Natural killer cell (primary cell): ENCODE measurements at regions not wholly inside any gene's neighbourhood (a gene's known extent, or its start where the extent isn't known, plus 50 kb on each side); places are given as distances from the start of the nearest gene placed in this dataset.

ENCODE experiments used
- ATAC-seq, 3 donors: fragments of 150-1000 bp in 2 of 3; fragments of 200-7000 bp in 1 of 3; cut with Tn5 transposase; 1 replicate in 1 of 3; 2 replicates in 2 of 3; pipeline ENCODE4 v1.10.0; 2021; ENCODE audit warnings: mild to moderate bottlenecking in 2 of 3, moderate library complexity in 2 of 3
- DNase-seq, 2 donors: peaks; one replicate each; pipeline versions ENCODE4 v3.0.0 to v3.0.0-alpha.2; 2013 to 2021; ENCODE audit warnings: mixed read lengths in 1 of 2
- H3K27ac ChIP-seq: one replicate; pipeline ENCODE4 v1.5.1; 2013; ENCODE audit warnings: mild to moderate bottlenecking, low read length
- H3K27me3 ChIP-seq: one replicate; pipeline ENCODE4 v1.6.1; 2013; ENCODE audit warnings: low read length; ENCODE audit not compliant: control insufficient read depth, insufficient read depth
- H3K36me3 ChIP-seq: one replicate; pipeline ENCODE4 v1.6.1; 2013; ENCODE audit warnings: low read length; ENCODE audit not compliant: control insufficient read depth, insufficient read depth
- H3K4me1 ChIP-seq: one replicate; pipeline ENCODE4 v1.6.1; 2013; ENCODE audit warnings: low read length; ENCODE audit not compliant: control insufficient read depth, insufficient read depth
- H3K4me3 ChIP-seq: one replicate; pipeline ENCODE4 v1.5.1; 2013; ENCODE audit warnings: low read length
- H3K9me3 ChIP-seq: one replicate; pipeline ENCODE4 v1.6.1; 2013; ENCODE audit warnings: low read length; ENCODE audit not compliant: control insufficient read depth, insufficient read depth
- H3K27ac Mint-ChIP-seq, 2 donors: one replicate each; pipeline ENCODE4 v1.8.0; 2022; ENCODE audit warnings: mild to moderate bottlenecking in 2 of 2, mixed read lengths in 2 of 2, moderate library complexity in 1 of 2
- H3K27me3 Mint-ChIP-seq, 2 donors: one replicate each; pipeline ENCODE4 v1.8.0; 2022; ENCODE audit warnings: low read depth in 2 of 2, mixed read lengths in 2 of 2
- H3K36me3 Mint-ChIP-seq: one replicate; pipeline ENCODE4 v1.8.0; 2022; ENCODE audit warnings: mixed read lengths
- H3K4me1 Mint-ChIP-seq, 2 donors: one replicate each; pipeline ENCODE4 v1.8.0; 2022; ENCODE audit warnings: mixed read lengths in 2 of 2
- H3K4me3 Mint-ChIP-seq: one replicate; pipeline ENCODE4 v1.8.0; 2022; ENCODE audit warnings: mild to moderate bottlenecking, moderate library complexity, mixed read lengths
- H3K9me3 Mint-ChIP-seq, 2 donors: one replicate each; pipeline ENCODE4 v1.8.0; 2022; ENCODE audit warnings: mixed read lengths in 2 of 2
- WGBS: methylation state at CpG from one replicate; pipeline ENCODE4 v1.1.7; 2013; ENCODE audit warnings: missing lambda C conversion rate; ENCODE audit not compliant: insufficient coverage; 5-methylcytosine and 5-hydroxymethylcytosine counted together
- intact Hi-C: fragments of 100-400 bp; cut with micrococcal nuclease; formaldehyde crosslinking; loops from one replicate; pipeline ENCODE4 v1.14.2; 2022
- TF ChIP-seq, protein P1 (sequence below): fragments of 200-600 bp; IDR thresholded peaks from one replicate; pipeline ENCODE4 v1.8.0; 2022; ENCODE audit warnings: antibody characterized with exemption

- Histone ChIP-seq H3K27ac (no peak overlapping the region), H3K36me3 (no peaks in the 10 kb centered on the region), H3K4me1 (no peaks in the 10 kb centered on the region), H3K4me3 (no peak overlapping the region), H3K9me3 (no peaks in the 10 kb centered on the region), H3K27me3 (no peaks in the 10 kb centered on the region)
- H3K36me3 Mint-ChIP-seq: no peaks in the 10 kb centered on the region
- H3K27ac Mint-ChIP-seq: no peak overlapping the region
- no peak for ATAC-seq
- DNase-seq: no peak
- intact Hi-C loops: no loop called here
- peaks cover 6 to 7% of the 10 kb centered on the region in 2 donors for H3K9me3 Mint-ChIP-seq
- H3K27me3 Mint-ChIP-seq: no peaks in the 10 kb centered on the region
- H3K4me1 Mint-ChIP-seq: no peaks in the 10 kb centered on the region
- TF ChIP-seq, protein P1, sequence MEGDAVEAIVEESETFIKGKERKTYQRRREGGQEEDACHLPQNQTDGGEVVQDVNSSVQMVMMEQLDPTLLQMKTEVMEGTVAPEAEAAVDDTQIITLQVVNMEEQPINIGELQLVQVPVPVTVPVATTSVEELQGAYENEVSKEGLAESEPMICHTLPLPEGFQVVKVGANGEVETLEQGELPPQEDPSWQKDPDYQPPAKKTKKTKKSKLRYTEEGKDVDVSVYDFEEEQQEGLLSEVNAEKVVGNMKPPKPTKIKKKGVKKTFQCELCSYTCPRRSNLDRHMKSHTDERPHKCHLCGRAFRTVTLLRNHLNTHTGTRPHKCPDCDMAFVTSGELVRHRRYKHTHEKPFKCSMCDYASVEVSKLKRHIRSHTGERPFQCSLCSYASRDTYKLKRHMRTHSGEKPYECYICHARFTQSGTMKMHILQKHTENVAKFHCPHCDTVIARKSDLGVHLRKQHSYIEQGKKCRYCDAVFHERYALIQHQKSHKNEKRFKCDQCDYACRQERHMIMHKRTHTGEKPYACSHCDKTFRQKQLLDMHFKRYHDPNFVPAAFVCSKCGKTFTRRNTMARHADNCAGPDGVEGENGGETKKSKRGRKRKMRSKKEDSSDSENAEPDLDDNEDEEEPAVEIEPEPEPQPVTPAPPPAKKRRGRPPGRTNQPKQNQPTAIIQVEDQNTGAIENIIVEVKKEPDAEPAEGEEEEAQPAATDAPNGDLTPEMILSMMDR: no peak
- 17% methylated on average over 1 of the region's 1 CpG for WGBS
- no peak overlapping the region for H3K4me3 Mint-ChIP-seq
Observed at GRCh38 chr3:21140785-21141184, 610.2 kb downstream of the ZNF385D start.

DNA sequence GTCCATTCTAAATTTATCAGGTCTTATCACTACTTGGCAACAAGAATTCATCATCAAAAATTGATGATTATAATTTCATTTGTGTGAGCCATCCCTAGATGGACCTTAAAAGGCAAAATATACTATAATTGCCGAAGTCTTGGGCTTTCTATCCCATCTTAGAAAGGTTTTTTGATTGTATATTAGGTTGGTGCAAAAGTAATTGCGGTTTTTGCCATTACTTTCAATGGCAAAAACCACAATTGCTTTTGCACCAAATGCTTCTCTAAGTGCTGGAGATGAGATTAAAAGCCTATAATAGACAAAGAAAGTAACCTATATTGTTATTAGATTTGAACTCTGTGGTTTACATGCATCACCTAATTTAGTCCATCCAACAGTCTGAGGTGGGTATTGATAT is 612.9 kb downstream of the ZNF385D start:
- Mint-ChIP-seq H3K27me3 (no peaks in the 10 kb centered on the region), H3K4me1 (no peaks in the 10 kb centered on the region), H3K9me3 (peaks cover 9 to 11% of the 10 kb centered on the region in 2 donors), H3K36me3 (peaks cover 6% of the 10 kb centered on the region), H3K27ac (no peak overlapping the region), H3K4me3 (no peak overlapping the region)
- DNase-seq (no peak), ATAC-seq (no peak)
- H3K36me3 ChIP-seq: no peaks in the 10 kb centered on the region
- H3K4me3 ChIP-seq: no peak overlapping the region
- H3K27ac ChIP-seq: no peak overlapping the region
- no peaks in the 10 kb centered on the region for H3K27me3 ChIP-seq
- no peaks in the 10 kb centered on the region for H3K4me1 ChIP-seq
- TF ChIP-seq, protein P1: no peak
- WGBS: 75% methylated on average over 2 of the region's 2 CpGs
- no peaks in the 10 kb centered on the region for H3K9me3 ChIP-seq
- intact Hi-C loops: no loop called here

DNA sequence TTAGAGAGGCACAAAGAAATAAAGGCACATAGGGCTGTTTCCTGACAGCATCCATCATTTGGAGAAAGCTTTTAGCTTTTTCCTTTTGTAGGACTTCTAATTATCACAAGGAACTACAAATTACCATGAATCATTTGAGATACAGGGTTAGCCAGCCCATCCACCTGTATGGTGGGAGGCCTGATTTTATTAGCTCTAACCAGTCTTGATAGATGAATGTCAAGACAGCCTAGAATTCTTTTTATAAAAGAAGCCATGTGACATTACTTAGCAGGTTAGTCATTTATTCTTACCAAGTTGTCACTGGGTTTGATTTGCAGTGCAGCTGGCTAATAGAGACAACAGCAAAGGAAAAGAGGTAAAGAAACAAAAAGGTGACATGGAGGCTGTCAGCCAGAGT is 618.1 kb downstream of the ZNF385D start:
- H3K9me3 ChIP-seq: peaks cover 3% of the 10 kb centered on the region
- Mint-ChIP-seq H3K4me3 (no peak overlapping the region), H3K27me3 (no peaks in the 10 kb centered on the region), H3K36me3 (peaks cover 7% of the 10 kb centered on the region), H3K4me1 (no peaks in the 10 kb centered on the region), H3K9me3 (peaks cover 9 to 19% of the 10 kb centered on the region in 2 donors), H3K27ac (no peak overlapping the region)
- TF ChIP-seq, protein P1: no peak
- ATAC-seq: no peak
- intact Hi-C loops: no loop called here
- H3K36me3 ChIP-seq: no peaks in the 10 kb centered on the region
- DNase-seq: no peak
- H3K4me1 ChIP-seq: no peaks in the 10 kb centered on the region
- no peak overlapping the region for H3K27ac ChIP-seq
- H3K27me3 ChIP-seq: no peaks in the 10 kb centered on the region
- no peak overlapping the region for H3K4me3 ChIP-seq

DNA sequence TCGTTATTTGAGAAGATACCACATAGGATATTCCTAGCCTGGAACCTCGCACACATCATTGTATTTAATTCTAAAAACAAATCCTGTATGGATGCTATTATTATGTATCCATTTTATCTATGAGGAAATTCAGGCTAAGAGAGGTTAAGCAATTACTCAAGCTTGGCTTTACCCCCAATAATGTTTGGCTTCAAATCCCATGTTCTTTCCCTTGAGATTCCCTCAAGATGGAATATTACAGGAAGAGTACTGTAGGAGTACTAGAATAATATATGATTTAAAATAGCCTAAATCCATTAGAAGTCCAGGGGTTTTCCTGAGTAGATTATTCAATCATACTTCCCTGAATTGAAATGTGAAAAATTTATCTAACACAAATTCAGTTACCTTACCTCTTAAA is 630.2 kb downstream of the ZNF385D start:
- Mint-ChIP-seq H3K36me3 (peaks cover 3% of the 10 kb centered on the region), H3K27ac (no peak overlapping the region), H3K4me3 (no peak overlapping the region), H3K9me3 (peaks cover 16 to 24% of the 10 kb centered on the region in 2 donors), H3K4me1 (no peaks in the 10 kb centered on the region), H3K27me3 (no peaks in the 10 kb centered on the region)
- H3K27me3 ChIP-seq: no peaks in the 10 kb centered on the region
- no CpG with 5 or more reads among the region's 2 CpGs for WGBS
- no peak for DNase-seq
- H3K36me3 ChIP-seq: no peaks in the 10 kb centered on the region
- intact Hi-C loops: no loop called here
- no peak overlapping the region for H3K27ac ChIP-seq
- no peak overlapping the region for H3K4me3 ChIP-seq
- H3K9me3 ChIP-seq: peaks cover 27% of the 10 kb centered on the region
- no peak for ATAC-seq
- TF ChIP-seq, protein P1: no peak
- H3K4me1 ChIP-seq: no peaks in the 10 kb centered on the region
